NOMO-1 treated with dmso at 0.1 percent for 144 hours (cell line): ENCODE measurements at regions not wholly inside any gene's neighbourhood (a gene's known extent, or its start where the extent isn't known, plus 50 kb on each side); places are given as distances from the start of the nearest gene placed in this dataset.
"Not testable (repeated sequence)": the region's sequence is repeated elsewhere in the genome, so short reads cannot be mapped to it uniquely, and the experiment has no call there.

Experiments
- DNase-seq: peaks from one replicate; lab custom pipeline; 2025; ENCODE audit not compliant: unreplicated experiment; lab: John Stamatoyannopoulos, UW

- no peak for DNase-seq
These were observed 401.0 kb downstream of the PAX1 start for GRCh38 chr20:22106308-22106938.

DNA sequence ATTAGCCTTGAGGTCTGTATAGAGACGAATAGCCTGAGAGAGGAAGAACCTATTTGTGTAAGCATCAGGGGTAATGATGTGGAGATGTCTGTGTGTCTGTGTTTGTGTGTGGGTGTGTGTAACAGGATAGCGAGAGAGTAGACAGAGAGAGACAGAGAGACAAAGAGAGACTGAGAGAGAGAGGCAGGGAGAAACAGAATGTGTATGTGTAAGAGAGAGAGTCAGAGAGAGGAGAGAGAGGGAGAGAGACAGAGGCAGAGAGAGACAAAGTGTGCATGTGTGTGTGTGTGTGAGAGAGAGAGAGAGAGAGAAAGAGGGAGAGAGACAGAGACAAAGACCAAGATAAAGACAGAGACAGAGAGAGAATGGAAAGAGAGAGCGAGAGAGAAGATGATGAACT lies 396.1 kb downstream of the PAX1 start:
- DNase-seq: no peak

DNA sequence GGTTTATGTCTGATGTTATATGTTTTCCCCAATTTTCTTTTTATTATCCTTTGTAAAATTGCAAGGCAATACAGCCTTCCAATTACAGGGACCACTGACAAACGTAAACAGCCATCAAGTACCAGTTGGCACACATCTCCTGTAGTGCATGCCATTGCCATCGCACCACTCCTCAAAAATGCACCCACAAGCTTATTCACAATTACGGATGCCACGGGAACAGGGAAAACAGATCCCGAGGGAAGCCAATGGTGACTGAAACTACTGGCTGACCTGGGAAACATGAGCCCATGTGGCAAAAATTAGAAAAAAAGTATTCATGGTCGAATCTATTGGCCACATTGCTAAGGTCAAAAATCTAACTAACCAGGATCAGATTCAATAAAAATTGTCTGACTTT lies 395.2 kb downstream of the PAX1 start:
- DNase-seq: no peak

DNA sequence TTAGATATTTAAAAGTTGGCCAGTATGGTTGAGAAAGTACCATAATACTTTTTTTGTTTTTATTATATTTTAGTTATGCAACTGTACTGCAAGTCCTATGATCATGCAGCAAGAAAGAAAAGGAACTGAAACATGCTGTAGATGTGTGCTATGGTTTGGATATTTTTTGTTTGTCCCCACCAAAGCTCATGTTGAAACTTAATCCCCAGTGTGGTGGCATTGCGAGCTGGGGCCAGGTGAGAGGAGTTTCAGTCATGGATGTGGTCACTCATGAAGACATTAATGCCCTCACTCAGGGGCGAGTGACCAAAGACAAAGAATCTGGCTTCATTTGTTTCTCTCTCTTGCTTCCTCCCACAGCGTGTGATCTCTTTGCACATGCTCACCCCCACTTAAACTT lies 393.9 kb downstream of the PAX1 start:
- DNase-seq: no peak

GRCh38 chr20:22098511-22098910 lies 393.0 kb downstream of the PAX1 start:
- DNase-seq: no peak

- DNase-seq: no peak
These were observed 387.7 kb downstream of the PAX1 start for GRCh38 chr20:22093122-22093521.

GRCh38 chr20:22088882-22089281 lies 383.4 kb downstream of the PAX1 start:
- DNase-seq: no peak

DNA sequence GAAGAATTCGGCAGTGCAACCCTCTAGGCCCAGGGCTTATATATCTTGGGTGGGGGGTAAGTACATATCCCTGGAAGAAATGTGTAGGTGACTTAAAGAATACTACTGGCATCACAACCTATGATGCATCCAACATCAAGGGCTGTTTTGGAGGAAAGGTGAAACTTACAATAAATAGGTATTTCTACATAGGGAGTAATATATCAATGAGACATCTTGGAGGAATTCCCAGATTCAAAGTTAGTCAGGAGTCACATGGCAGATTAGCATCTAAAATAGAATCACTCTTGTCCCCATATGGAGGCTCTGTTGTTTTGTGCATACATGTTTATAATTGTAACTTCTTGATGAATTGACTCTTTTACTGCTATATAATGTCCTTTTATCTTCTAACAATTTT lies 375.5 kb downstream of the PAX1 start:
- DNase-seq: no peak

DNA sequence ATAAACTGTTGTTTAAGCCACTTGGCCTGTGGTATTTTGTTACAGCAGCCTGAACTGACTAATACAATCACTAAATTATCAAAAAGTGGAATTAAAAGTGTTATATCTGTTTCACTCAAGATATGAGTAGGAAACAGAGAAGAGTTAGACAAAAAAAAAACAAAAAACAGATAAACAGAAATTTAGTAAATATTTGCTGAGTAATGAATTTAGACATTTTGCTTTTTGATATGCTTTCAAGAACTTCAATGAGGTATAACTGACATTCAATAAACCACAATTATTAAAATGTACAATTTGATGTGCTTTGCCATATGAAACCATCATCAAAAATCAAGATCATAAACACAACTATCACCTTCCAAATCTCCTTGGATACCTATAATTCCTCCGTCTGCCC lies 369.2 kb downstream of the PAX1 start:
- no peak for DNase-seq

DNA sequence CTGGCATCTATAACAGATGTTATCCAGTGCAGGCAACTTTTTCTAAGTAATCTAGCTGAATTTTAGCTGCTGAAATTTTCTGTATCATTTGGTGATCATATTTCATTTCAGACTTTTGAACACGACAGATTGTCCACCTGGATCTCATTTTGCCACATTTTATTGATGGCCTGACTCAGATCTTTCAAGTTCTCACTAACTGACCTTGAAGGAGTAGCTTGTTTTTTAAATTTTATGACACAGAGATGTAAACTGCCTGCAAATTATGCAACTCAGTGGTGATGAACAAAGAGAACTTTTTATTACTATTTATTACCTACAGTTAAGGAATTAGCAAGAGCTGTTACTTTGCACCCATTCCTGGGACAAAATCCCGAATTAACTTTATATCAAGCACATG lies 366.4 kb downstream of the PAX1 start:
- no peak for DNase-seq

- DNase-seq: no peak
These were observed 365.2 kb downstream of the PAX1 start for GRCh38 chr20:22070610-22071058.

DNA sequence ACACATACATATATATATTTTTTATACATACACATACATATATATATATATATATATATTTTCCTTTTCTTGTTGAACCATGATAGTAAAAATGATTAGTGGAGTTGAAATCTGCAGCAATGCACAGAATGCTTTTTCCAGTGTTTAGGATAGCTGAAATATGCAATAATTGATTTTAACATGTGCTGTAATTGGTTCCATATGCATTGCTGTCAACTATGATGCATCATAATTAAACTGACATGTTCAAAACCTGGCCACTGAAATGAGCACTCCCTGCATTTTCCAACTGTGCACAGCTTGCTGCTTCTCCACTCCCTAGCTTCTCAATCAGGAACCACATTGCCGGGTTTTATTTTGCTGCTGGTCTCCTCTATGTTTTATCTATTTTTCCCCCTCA lies 358.3 kb downstream of the PAX1 start:
- no peak for DNase-seq

DNA sequence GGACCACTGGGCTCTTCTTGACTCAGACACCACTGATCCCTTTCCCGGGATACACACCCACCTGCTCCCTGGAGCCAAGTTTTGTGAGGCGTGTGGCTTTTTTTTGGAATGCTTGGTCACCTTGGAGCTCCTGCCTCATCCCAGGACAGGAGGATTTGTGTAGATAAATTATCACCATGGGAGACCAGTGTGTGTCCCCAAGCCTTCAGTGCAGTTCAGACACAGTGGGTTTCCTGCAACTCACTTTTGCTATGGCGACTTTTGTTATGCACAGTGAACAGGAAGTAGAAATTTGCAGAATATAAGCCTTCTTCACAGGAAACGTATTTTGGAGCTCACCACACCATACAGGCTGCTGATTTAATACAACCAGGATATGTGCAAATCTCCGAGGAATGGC lies 357.4 kb downstream of the PAX1 start:
- DNase-seq: no peak

- DNase-seq: no peak
These were observed 355.1 kb downstream of the PAX1 start for GRCh38 chr20:22060610-22061009.

DNA sequence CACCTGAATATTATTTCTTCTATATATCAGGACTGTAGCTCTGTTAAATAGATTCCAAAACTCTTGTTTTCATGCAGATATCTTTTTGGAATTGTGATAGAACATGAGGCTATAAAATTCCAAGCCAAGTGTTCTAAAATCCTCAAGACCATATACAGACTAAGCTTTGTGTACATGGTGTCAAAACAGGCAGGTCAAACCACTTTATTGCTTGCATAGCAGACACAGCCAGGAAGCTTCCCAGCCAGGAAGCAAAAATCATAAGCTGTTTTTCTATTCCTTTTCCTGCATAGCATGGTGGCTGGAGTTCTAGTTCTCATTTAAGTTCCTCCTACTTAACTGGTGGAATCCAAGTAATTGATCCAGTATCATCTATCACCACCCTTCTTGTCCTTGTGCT lies 353.3 kb downstream of the PAX1 start:
- no peak for DNase-seq

DNA sequence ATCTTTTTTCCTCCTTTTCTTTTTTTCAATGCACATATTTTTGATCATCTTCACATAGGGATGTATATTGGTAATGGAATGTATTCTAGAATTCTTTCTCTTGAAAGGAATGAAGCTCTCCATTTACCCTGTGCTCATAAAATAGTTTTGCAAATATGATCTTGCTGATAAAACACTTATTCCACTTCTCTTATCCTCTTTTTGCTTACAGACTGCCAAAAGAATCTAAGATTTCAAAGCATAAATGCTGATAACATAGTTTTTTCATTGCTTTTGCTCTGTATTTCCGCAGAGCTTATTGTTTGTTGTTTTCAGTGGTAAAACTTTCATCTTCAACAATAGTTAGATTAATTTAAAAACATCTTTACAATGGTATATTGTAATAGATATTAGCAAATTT lies 350.5 kb downstream of the PAX1 start:
- no peak for DNase-seq

- no peak for DNase-seq
These were observed 346.7 kb downstream of the PAX1 start for GRCh38 chr20:22052025-22052650.

GRCh38 chr20:22045956-22046507 lies 340.6 kb downstream of the PAX1 start:
- DNase-seq: not testable (repeated sequence)

GRCh38 chr20:22027423-22027822 lies 322.0 kb downstream of the PAX1 start:
- no peak for DNase-seq

DNA sequence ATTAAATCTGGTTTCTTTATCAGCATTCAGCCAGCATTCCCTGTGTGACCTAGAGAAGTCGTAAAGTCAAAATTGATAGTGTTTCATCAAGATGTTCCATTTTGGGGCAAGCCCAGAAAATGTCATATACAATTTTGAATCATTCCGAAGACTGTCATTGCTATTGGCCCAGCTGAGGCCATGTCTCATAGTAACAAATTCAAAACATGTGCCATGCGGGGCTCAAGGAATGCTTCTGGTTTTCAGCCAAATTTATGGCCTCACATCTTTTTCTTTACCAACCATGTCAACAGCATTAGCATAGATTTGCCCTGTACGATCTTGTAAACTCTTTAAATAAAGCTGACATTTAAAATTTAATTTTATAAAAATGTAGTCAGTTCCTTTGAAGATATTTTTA lies 314.7 kb downstream of the PAX1 start:
- no peak for DNase-seq

- no peak for DNase-seq
These were observed 303.0 kb downstream of the PAX1 start for GRCh38 chr20:22008456-22008855.

GRCh38 chr20:22006306-22006705 lies 300.8 kb downstream of the PAX1 start:
- no peak for DNase-seq

DNA sequence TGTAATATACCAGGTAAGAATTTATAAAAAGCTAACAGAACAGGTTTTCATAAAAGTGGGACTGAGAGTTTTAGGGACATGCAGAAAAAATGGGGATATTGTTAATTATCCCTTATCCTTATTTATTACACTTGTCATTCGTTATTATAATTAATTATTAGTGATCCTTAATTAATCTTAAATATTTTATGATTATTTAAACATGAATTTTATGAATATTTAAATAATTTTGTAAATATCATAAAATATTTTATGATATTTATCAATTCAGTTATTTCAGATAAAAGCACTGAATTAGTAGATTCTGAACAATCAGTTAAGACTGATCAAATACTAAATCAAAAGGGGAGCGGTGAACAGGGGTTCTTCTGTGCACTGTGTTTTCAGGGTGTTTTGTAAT lies 300.1 kb downstream of the PAX1 start:
- DNase-seq: no peak
